HL-60 (cell line): ENCODE measurements at regions not wholly inside any gene's neighbourhood (a gene's known extent, or its start where the extent isn't known, plus 50 kb on each side); places are given as distances from the start of the nearest gene placed in this dataset.

Experiments
- DNase-seq, 2 experiments: peaks; one replicate each; pipeline ENCODE4 v3.0.0-alpha.2; 2010 to 2020; ENCODE audit warnings: low read depth in 1 of 2, low spot score in 1 of 2
- H3K27ac ChIP-seq: fragments of 250-450 bp; sonication (Bioruptor Pico); replicated peaks from 2 replicates; pipeline ENCODE4 v1.5.1; 2020; ENCODE audit warnings: mild to moderate bottlenecking, moderate library complexity
- H3K27me3 ChIP-seq: fragments of 250-450 bp; sonication (Bioruptor Pico); 2 replicates; pipeline ENCODE4 v1.5.1; 2021; ENCODE audit warnings: mild to moderate bottlenecking, moderate library complexity; ENCODE audit not compliant: insufficient read depth, poor library complexity, severe bottlenecking
- H3K4me3 ChIP-seq: replicated peaks from 2 replicates; pipeline ENCODE4 v1.5.1; 2011; ENCODE audit warnings: mild to moderate bottlenecking, control low read depth, low read length; ENCODE audit not compliant: insufficient read depth
- CTCF ChIP-seq: IDR thresholded peaks from one replicate; pipeline ENCODE4 v1.5.1; 2011; ENCODE audit warnings: low read length, control low read depth, inconsistent platforms; ENCODE audit not compliant: insufficient read depth
- GABPA ChIP-seq: IDR thresholded peaks from 2 replicates; pipeline ENCODE4 v1.6.1; 2012; ENCODE audit warnings: low read depth
- POLR2AphosphoS5 ChIP-seq: IDR thresholded peaks from 2 replicates; pipeline ENCODE4 v1.6.1; 2012; ENCODE audit warnings: low read depth
- REST ChIP-seq: IDR thresholded peaks from 2 replicates; pipeline ENCODE4 v1.6.1; 2012; ENCODE audit warnings: low read depth; ENCODE audit not compliant: insufficient replicate concordance
- SPI1 ChIP-seq: IDR thresholded peaks from 2 replicates; pipeline ENCODE4 v1.6.1; 2012; ENCODE audit warnings: low read depth, mild to moderate bottlenecking, borderline replicate concordance

- TF ChIP-seq POLR2AphosphoS5 (no peak), REST (no peak), GABPA (no peak), SPI1 (peak; percentile 28; the same call in 1 of the 2 replicates), CTCF (no peak)
- Histone ChIP-seq H3K27ac (no peak overlapping the region), H3K4me3 (no peak overlapping the region), H3K27me3 (no peaks in the 10 kb centered on the region)
- DNase-seq, result no peak
Observed at GRCh38 chr2:117674172-117674571, 140.3 kb upstream of the DDX18 start.

- H3K27me3 ChIP-seq, result no peaks in the 10 kb centered on the region
- H3K27ac ChIP-seq, result no peak overlapping the region
- TF ChIP-seq SPI1 (no peak), GABPA (no peak)
- DNase-seq, result no peak
- no peak overlapping the region for H3K4me3 ChIP-seq
Observed at GRCh38 chr2:117679952-117680351, 134.5 kb upstream of the DDX18 start.

GRCh38 chr2:117684919-117685318 lies 129.6 kb upstream of the DDX18 start:
- no peak for TF ChIP-seq CTCF
- no peak for TF ChIP-seq REST
- no peak for TF ChIP-seq SPI1
- no peak for TF ChIP-seq POLR2AphosphoS5
- TF ChIP-seq GABPA, result no peak

GRCh38 chr2:117686699-117687098 lies 127.8 kb upstream of the DDX18 start:
- no peak for DNase-seq
- TF ChIP-seq SPI1 (no peak), REST (no peak), POLR2AphosphoS5 (no peak)
- H3K27me3 ChIP-seq, result no peaks in the 10 kb centered on the region
- no peak overlapping the region for H3K27ac ChIP-seq
- no peak overlapping the region for H3K4me3 ChIP-seq

More at GRCh38 chr2:117684919-117685318, 129.6 kb upstream of the DDX18 start:
- H3K27ac ChIP-seq, result no peak overlapping the region
- DNase-seq, result no peak
- no peaks in the 10 kb centered on the region for H3K27me3 ChIP-seq
- H3K4me3 ChIP-seq, result no peak overlapping the region
